HepG2 (cell line): ENCODE measurements at regions not wholly inside any gene's neighbourhood (a gene's known extent, or its start where the extent isn't known, plus 50 kb on each side); places are given as distances from the start of the nearest gene placed in this dataset.

Source experiments
- ATRX ChIP-seq: sonication (generic); formaldehyde crosslinking; IDR thresholded peaks from 2 replicates; pipeline ENCODE4 v1.4.0; 2020; ENCODE audit warnings: missing genetic modification reagents, borderline replicate concordance
- FOXP1 ChIP-seq, 2 experiments: fragments of 450-650 bp in 1 of 2; IDR thresholded peaks; 2 replicates each; pipeline ENCODE4 v1.6.1; 2017 to 2018; ENCODE audit warnings: antibody characterized with exemption in 1 of 2
- SRSF4 ChIP-seq: fragments of 200-400 bp; formaldehyde crosslinking; IDR thresholded peaks from one replicate; pipeline ENCODE4 v1.6.1; 2018; ENCODE audit warnings: mild to moderate bottlenecking, low read depth, low read length, moderate library complexity; ENCODE audit not compliant: poor library complexity, severe bottlenecking
- ZEB1 ChIP-seq: IDR thresholded peaks from 2 replicates; pipeline ENCODE4 v1.6.1; 2012; ENCODE audit warnings: mild to moderate bottlenecking, low read depth, inconsistent platforms; ENCODE audit not compliant: insufficient replicate concordance
- ZNF513 ChIP-seq: sonication (generic); formaldehyde crosslinking; conservative IDR thresholded peaks from 2 replicates; pipeline ENCODE4 v1.5.0; 2020; ENCODE audit warnings: missing genetic modification reagents
- ZNF790 ChIP-seq: sonication (generic); formaldehyde crosslinking; IDR thresholded peaks from 2 replicates; pipeline ENCODE4 v1.8.0; 2022; ENCODE audit warnings: missing genetic modification reagents, mild to moderate bottlenecking, borderline replicate concordance
- TF ChIP-seq, protein P1 (sequence below): sonication (generic); formaldehyde crosslinking; IDR thresholded peaks from 2 replicates; pipeline ENCODE4 v1.5.0; 2020; ENCODE audit warnings: mild to moderate bottlenecking, missing genetic modification reagents
- TF ChIP-seq, protein P2 (sequence below): sonication (generic); formaldehyde crosslinking; IDR thresholded peaks from 2 replicates; pipeline ENCODE4 v1.8.0; 2022; ENCODE audit warnings: missing genetic modification reagents, mild to moderate bottlenecking, borderline replicate concordance

DNA sequence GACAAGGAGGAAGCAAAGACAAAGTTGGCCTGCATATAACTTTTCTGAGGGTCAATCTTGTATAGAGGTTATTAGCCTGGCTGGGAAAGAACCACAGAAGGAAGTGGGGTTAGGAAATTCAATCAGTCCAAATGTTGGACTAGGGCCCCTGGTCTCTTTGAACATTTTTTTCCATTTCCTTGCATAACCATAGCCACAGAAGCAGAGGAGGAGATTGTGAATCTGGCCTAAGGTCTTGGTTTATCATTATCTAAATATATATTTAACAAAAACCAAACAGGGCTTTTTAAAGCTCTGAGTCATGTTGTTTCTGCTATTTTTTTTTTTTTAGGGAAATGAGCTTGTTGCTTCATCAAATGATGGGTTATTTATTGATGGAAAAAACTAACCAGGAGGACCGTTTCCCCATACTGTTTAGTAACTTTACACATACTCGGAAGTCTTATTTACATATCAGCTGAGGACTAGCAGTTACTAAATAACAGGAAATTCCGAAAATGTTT is 97.7 kb upstream of the ACSL4 start (continued):
- TF ChIP-seq, protein P1, sequence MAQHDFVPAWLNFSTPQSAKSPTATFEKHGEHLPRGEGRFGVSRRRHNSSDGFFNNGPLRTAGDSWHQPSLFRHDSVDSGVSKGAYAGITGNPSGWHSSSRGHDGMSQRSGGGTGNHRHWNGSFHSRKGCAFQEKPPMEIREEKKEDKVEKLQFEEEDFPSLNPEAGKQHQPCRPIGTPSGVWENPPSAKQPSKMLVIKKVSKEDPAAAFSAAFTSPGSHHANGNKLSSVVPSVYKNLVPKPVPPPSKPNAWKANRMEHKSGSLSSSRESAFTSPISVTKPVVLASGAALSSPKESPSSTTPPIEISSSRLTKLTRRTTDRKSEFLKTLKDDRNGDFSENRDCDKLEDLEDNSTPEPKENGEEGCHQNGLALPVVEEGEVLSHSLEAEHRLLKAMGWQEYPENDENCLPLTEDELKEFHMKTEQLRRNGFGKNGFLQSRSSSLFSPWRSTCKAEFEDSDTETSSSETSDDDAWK (CRISPR knock-in tag) = no peak
- TF ChIP-seq ZEB1 (no peak), FOXP1 (IDR thresholded peaks at IDR 0.05) (no peak), FOXP1 (CRISPR knock-in tag; IDR thresholded peaks at IDR 0.05) (peak; percentile 72), ZNF513 (CRISPR knock-in tag) (no peak), SRSF4 (no peak), ZNF790 (CRISPR knock-in tag) (no peak), ATRX (CRISPR knock-in tag) (no peak)
- TF ChIP-seq, protein P2, sequence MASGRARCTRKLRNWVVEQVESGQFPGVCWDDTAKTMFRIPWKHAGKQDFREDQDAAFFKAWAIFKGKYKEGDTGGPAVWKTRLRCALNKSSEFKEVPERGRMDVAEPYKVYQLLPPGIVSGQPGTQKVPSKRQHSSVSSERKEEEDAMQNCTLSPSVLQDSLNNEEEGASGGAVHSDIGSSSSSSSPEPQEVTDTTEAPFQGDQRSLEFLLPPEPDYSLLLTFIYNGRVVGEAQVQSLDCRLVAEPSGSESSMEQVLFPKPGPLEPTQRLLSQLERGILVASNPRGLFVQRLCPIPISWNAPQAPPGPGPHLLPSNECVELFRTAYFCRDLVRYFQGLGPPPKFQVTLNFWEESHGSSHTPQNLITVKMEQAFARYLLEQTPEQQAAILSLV (CRISPR knock-in tag) = no peak
